HAP-1 (cell line): ENCODE measurements at regions not wholly inside any gene's neighbourhood (a gene's known extent, or its start where the extent isn't known, plus 50 kb on each side); places are given as distances from the start of the nearest gene placed in this dataset.

Experiments used
- DNase-seq, 2 experiments: peaks; one replicate each; pipeline ENCODE4 v3.0.0-alpha.2; 2016 to 2020; ENCODE audit warnings: low spot score in 2 of 2
- H3K27me3 ChIP-seq: fragments of 250-450 bp; sonication (Bioruptor Pico); 2 replicates; pipeline ENCODE4 v1.5.1; 2020; ENCODE audit warnings: low read depth, mild to moderate bottlenecking, moderate library complexity
- H3K36me3 ChIP-seq: fragments of 250-450 bp; sonication (Bioruptor Pico); replicated peaks from 2 replicates; pipeline ENCODE4 v1.5.1; 2020; ENCODE audit warnings: mild to moderate bottlenecking
- H3K4me1 ChIP-seq: fragments of 250-450 bp; sonication (Bioruptor Pico); 2 replicates; pipeline ENCODE4 v1.5.1; 2020; ENCODE audit warnings: mild to moderate bottlenecking
- H3K4me3 ChIP-seq: fragments of 250-450 bp; sonication (Bioruptor Pico); 2 replicates; pipeline ENCODE4 v1.5.1; 2020; ENCODE audit warnings: mild to moderate bottlenecking, moderate library complexity
- H3K9me3 ChIP-seq: fragments of 250-450 bp; sonication (Bioruptor Pico); 2 replicates; pipeline ENCODE4 v1.5.1; 2020; ENCODE audit warnings: mild to moderate bottlenecking, moderate library complexity
- in situ Hi-C: fragments of 300-500 bp; cut with MboI; formaldehyde crosslinking; loops from 3 replicates; pipeline ENCODE4 v1.14.3; 2020; ENCODE audit warnings: low sequenced_read_pairs, inconsistent platforms, mixed read lengths

- H3K36me3 ChIP-seq: no peaks in the 10 kb centered on the region
- no peak overlapping the region for H3K4me3 ChIP-seq
- no peaks in the 10 kb centered on the region for H3K9me3 ChIP-seq
- in situ Hi-C loops: no loop called here
- no peaks in the 10 kb centered on the region for H3K4me1 ChIP-seq
- no peaks in the 10 kb centered on the region for H3K27me3 ChIP-seq
- DNase-seq: no peak
These were observed 768.6 kb upstream of the SORCS1 start for GRCh38 chr10:107933076-107933475.

GRCh38 chr10:107931808-107932207 is 767.3 kb upstream of the SORCS1 start:
- H3K27me3 ChIP-seq: no peaks in the 10 kb centered on the region
- no peaks in the 10 kb centered on the region for H3K4me1 ChIP-seq
- H3K4me3 ChIP-seq: no peak overlapping the region
- in situ Hi-C loops: no loop called here
- no peak for DNase-seq
- H3K36me3 ChIP-seq: no peaks in the 10 kb centered on the region
- H3K9me3 ChIP-seq: no peaks in the 10 kb centered on the region

- in situ Hi-C loops: no loop called here
- no peaks in the 10 kb centered on the region for H3K9me3 ChIP-seq
- no peak for DNase-seq
- H3K27me3 ChIP-seq: no peaks in the 10 kb centered on the region
- no peak overlapping the region for H3K4me3 ChIP-seq
- H3K4me1 ChIP-seq: no peaks in the 10 kb centered on the region
- no peaks in the 10 kb centered on the region for H3K36me3 ChIP-seq
These were observed 765.5 kb upstream of the SORCS1 start for GRCh38 chr10:107930037-107930436.

- H3K27me3 ChIP-seq: no peaks in the 10 kb centered on the region
- in situ Hi-C loops: no loop called here
- H3K9me3 ChIP-seq: no peaks in the 10 kb centered on the region; the same call in none of the 2 replicates
- H3K4me3 ChIP-seq: no peak overlapping the region
- DNase-seq: no peak
- H3K4me1 ChIP-seq: peaks cover 7% of the 10 kb centered on the region
- H3K36me3 ChIP-seq: no peaks in the 10 kb centered on the region
These were observed 760.0 kb upstream of the SORCS1 start for GRCh38 chr10:107924458-107924857.

- Histone ChIP-seq H3K36me3 (no peaks in the 10 kb centered on the region), H3K27me3 (no peaks in the 10 kb centered on the region), H3K9me3 (no peaks in the 10 kb centered on the region; the same call in none of the 2 replicates), H3K4me1 (peaks cover 7% of the 10 kb centered on the region), H3K4me3 (no peak overlapping the region)
- in situ Hi-C loops: no loop called here
- DNase-seq: no peak
These were observed 755.2 kb upstream of the SORCS1 start for GRCh38 chr10:107919626-107920235.

- in situ Hi-C loops: no loop called here
- H3K9me3 ChIP-seq: no peaks in the 10 kb centered on the region; the same call in none of the 2 replicates
- H3K27me3 ChIP-seq: no peaks in the 10 kb centered on the region
- DNase-seq: no peak
- peaks cover 13% of the 10 kb centered on the region for H3K4me1 ChIP-seq
- no peak overlapping the region for H3K4me3 ChIP-seq
- no peaks in the 10 kb centered on the region for H3K36me3 ChIP-seq
These were observed 753.7 kb upstream of the SORCS1 start for GRCh38 chr10:107918171-107918570.

- Histone ChIP-seq H3K4me1 (peaks cover 34% of the 10 kb centered on the region), H3K27me3 (no peaks in the 10 kb centered on the region), H3K4me3 (peak overlapping the region; percentile 9), H3K9me3 (no peaks in the 10 kb centered on the region; the same call in none of the 2 replicates), H3K36me3 (no peaks in the 10 kb centered on the region)
- in situ Hi-C loops: no loop called here
- peak; percentile 26 to 34 for DNase-seq
These were observed 750.7 kb upstream of the SORCS1 start for GRCh38 chr10:107915215-107915610.

- Histone ChIP-seq H3K4me3 (peak overlapping the region; percentile 9), H3K36me3 (no peaks in the 10 kb centered on the region), H3K9me3 (no peaks in the 10 kb centered on the region; the same call in 1 of the 2 replicates), H3K27me3 (no peaks in the 10 kb centered on the region), H3K4me1 (peaks cover 39% of the 10 kb centered on the region)
- DNase-seq: peak in 1 of 2 experiments; percentile 23
- in situ Hi-C loops: no loop called here
These were observed 750.1 kb upstream of the SORCS1 start for GRCh38 chr10:107914450-107915214.

- H3K4me3 ChIP-seq: no peak overlapping the region
- no peaks in the 10 kb centered on the region for H3K27me3 ChIP-seq
- in situ Hi-C loops: no loop called here
- no peaks in the 10 kb centered on the region for H3K36me3 ChIP-seq
- no peaks in the 10 kb centered on the region; the same call in 1 of the 2 replicates for H3K9me3 ChIP-seq
- peak; percentile 87 to 99 for DNase-seq
- H3K4me1 ChIP-seq: peaks cover 48% of the 10 kb centered on the region
These were observed 749.1 kb upstream of the SORCS1 start for GRCh38 chr10:107913317-107914294.

GRCh38 chr10:107901076-107901475 is 736.6 kb upstream of the SORCS1 start:
- DNase-seq: no peak
- H3K9me3 ChIP-seq: no peaks in the 10 kb centered on the region
- in situ Hi-C loops: no loop called here
- H3K36me3 ChIP-seq: no peaks in the 10 kb centered on the region
- no peaks in the 10 kb centered on the region for H3K4me1 ChIP-seq
- H3K4me3 ChIP-seq: no peak overlapping the region
- H3K27me3 ChIP-seq: no peaks in the 10 kb centered on the region

GRCh38 chr10:107900131-107900530 is 735.6 kb upstream of the SORCS1 start:
- no peak for DNase-seq
- in situ Hi-C loops: no loop called here
- H3K27me3 ChIP-seq: no peaks in the 10 kb centered on the region

GRCh38 chr10:107899502-107900062 is 735.1 kb upstream of the SORCS1 start:
- no peak for DNase-seq
- Histone ChIP-seq H3K4me1 (no peaks in the 10 kb centered on the region), H3K27me3 (no peaks in the 10 kb centered on the region), H3K4me3 (no peak overlapping the region), H3K36me3 (no peaks in the 10 kb centered on the region), H3K9me3 (no peaks in the 10 kb centered on the region)
- in situ Hi-C loops: no loop called here

More at GRCh38 chr10:107900131-107900530, 735.6 kb upstream of the SORCS1 start:
- Histone ChIP-seq H3K36me3 (no peaks in the 10 kb centered on the region), H3K4me1 (no peaks in the 10 kb centered on the region), H3K9me3 (no peaks in the 10 kb centered on the region), H3K4me3 (no peak overlapping the region)

- DNase-seq: no peak
- Histone ChIP-seq H3K4me3 (no peak overlapping the region), H3K36me3 (no peaks in the 10 kb centered on the region), H3K4me1 (no peaks in the 10 kb centered on the region), H3K27me3 (no peaks in the 10 kb centered on the region), H3K9me3 (no peaks in the 10 kb centered on the region)
- in situ Hi-C loops: no loop called here
These were observed 734.6 kb upstream of the SORCS1 start for GRCh38 chr10:107899075-107899474.
